Activated CD8-positive, alpha-beta T cell treated with anti-CD3 and anti-CD28 coated beads for 36 hours (primary cell): ENCODE measurements at regions not wholly inside any gene's neighbourhood (a gene's known extent, or its start where the extent isn't known, plus 50 kb on each side); places are given as distances from the start of the nearest gene placed in this dataset.

ENCODE experiments used
- ATAC-seq: fragments of 200-7000 bp; cut with Tn5 transposase; one replicate; pipeline ENCODE4 v1.10.0; 2021; ENCODE audit warnings: mild to moderate bottlenecking, moderate library complexity
- CTCF ChIA-PET: fragments of 350-600 bp; sonication (Branson Sonifier 250); formaldehyde crosslinking; loops from one replicate; lab custom pipeline; 2021; ENCODE audit warnings: antibody characterized with exemption; lab: Charles Lee
- POLR2A ChIA-PET: fragments of 350-600 bp; sonication (Branson Sonifier 250); formaldehyde crosslinking; loops from one replicate; lab custom pipeline; 2021; ENCODE audit warnings: antibody characterized with exemption; lab: Charles Lee
- DNase-seq: peaks from one replicate; pipeline ENCODE4 v3.0.0-alpha.2; 2020
- H3K27ac Mint-ChIP-seq: one replicate; pipeline ENCODE4 v1.8.0; 2021; ENCODE audit warnings: mild to moderate bottlenecking, mixed read lengths
- H3K27me3 Mint-ChIP-seq: one replicate; pipeline ENCODE4 v1.8.0; 2021; ENCODE audit warnings: mixed read lengths
- H3K36me3 Mint-ChIP-seq: one replicate; pipeline ENCODE4 v1.8.0; 2021; ENCODE audit warnings: low read depth, mixed read lengths
- H3K4me1 Mint-ChIP-seq: one replicate; pipeline ENCODE4 v1.8.0; 2021; ENCODE audit warnings: low read depth, mixed read lengths
- H3K4me3 Mint-ChIP-seq: one replicate; pipeline ENCODE4 v1.8.0; 2021; ENCODE audit warnings: mild to moderate bottlenecking, moderate library complexity, mixed read lengths
- H3K9me3 Mint-ChIP-seq: one replicate; pipeline ENCODE4 v1.8.0; 2021; ENCODE audit warnings: mixed read lengths
- intact Hi-C: fragments of 100-400 bp; cut with micrococcal nuclease; formaldehyde crosslinking; loops from one replicate; pipeline ENCODE4 v1.10.0; 2022
- TF ChIP-seq, protein P1 (sequence below): fragments of 200-600 bp; IDR thresholded peaks from one replicate; pipeline ENCODE4 v1.8.0; 2022; ENCODE audit warnings: antibody characterized with exemption, mild to moderate bottlenecking

DNA sequence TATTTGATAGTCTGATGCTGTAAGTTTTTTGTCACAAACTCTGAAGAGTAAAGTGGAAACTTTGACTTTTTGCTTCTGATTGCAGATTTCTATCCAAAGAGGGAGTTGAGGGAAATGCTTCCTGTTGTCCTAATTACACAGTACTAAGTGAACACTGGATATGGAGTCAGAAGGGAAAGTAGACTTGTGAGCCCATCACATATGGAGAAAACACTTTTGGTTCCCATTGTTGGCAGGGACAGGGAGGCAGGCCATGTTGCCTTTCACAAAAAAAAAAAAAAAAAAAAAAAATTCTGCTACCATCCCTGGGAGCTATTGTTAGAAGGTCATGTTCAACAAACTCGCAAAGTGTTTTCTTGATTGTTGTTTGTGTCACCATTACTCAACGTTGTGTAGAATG is 144.3 kb downstream of the RPIA start:
- intact Hi-C loops: no loop called here
- ChIA-PET CTCF (no interaction called here), POLR2A (no interaction called here)
- Mint-ChIP-seq H3K27ac (no peak overlapping the region), H3K27me3 (peaks cover 1% of the 10 kb centered on the region), H3K4me1 (peaks cover 4% of the 10 kb centered on the region), H3K9me3 (no peaks in the 10 kb centered on the region), H3K4me3 (no peak overlapping the region), H3K36me3 (no peaks in the 10 kb centered on the region)
- TF ChIP-seq, protein P1, sequence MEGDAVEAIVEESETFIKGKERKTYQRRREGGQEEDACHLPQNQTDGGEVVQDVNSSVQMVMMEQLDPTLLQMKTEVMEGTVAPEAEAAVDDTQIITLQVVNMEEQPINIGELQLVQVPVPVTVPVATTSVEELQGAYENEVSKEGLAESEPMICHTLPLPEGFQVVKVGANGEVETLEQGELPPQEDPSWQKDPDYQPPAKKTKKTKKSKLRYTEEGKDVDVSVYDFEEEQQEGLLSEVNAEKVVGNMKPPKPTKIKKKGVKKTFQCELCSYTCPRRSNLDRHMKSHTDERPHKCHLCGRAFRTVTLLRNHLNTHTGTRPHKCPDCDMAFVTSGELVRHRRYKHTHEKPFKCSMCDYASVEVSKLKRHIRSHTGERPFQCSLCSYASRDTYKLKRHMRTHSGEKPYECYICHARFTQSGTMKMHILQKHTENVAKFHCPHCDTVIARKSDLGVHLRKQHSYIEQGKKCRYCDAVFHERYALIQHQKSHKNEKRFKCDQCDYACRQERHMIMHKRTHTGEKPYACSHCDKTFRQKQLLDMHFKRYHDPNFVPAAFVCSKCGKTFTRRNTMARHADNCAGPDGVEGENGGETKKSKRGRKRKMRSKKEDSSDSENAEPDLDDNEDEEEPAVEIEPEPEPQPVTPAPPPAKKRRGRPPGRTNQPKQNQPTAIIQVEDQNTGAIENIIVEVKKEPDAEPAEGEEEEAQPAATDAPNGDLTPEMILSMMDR: no peak
- no peak for DNase-seq
- no peak for ATAC-seq

DNA sequence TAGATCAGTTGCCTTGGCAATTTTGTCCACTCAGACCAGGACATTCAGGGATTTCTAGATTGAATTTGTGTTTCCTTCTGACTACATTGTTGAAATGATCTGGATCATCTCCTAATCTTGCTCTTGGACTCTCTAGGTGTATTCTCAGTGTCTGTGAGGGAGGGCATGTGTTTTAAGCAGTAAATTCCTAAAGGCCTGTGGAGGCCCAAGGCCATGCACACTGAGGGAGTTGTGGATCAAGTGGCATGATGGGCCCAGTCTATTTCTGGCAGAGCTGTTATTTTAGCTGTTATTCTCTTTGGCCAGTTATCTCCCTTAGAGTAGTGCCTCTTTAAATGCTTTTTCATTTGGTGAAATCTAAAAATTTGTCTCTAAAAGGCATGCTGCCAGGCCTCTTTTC is 144.9 kb downstream of the RPIA start:
- peaks cover 4% of the 10 kb centered on the region for H3K4me1 Mint-ChIP-seq
- TF ChIP-seq, protein P1: no peak
- no peak overlapping the region for H3K4me3 Mint-ChIP-seq
- intact Hi-C loops: no loop called here
- no peak overlapping the region for H3K27ac Mint-ChIP-seq
- ChIA-PET CTCF (no interaction called here), POLR2A (no interaction called here)
- no peak for DNase-seq
- ATAC-seq: no peak
- H3K36me3 Mint-ChIP-seq: no peaks in the 10 kb centered on the region
- H3K9me3 Mint-ChIP-seq: no peaks in the 10 kb centered on the region
- peaks cover 1% of the 10 kb centered on the region for H3K27me3 Mint-ChIP-seq

DNA sequence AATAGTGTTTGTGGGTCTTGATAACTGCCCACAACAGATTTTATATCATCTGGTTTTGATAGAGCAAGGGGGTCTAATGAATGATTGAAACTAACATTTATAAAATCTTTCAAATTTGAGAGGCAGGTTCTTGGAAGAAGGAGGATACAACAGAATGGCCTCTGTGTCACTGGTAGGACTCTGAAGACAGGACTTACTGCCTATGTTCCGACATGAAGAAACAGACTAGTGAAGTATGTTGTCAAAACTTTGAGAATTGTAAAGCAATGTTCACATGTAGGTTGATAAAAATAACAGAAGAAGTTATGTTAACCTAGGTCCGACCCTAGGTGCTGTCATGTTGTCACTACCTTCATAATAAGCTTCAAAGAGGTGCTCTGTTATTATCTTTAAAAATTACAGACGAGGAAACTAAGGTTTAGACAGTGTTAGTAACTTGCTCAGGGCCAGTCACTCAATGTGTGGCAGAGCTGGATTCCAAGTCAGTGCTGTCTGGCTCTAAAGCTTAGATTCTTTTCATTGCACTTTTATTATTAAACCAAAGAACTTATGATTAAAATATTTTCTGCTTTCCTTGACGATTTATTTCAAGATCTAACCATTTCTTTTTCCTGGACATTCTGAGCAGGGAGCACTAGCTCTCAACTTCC is 146.2 kb downstream of the RPIA start:
- intact Hi-C loops: no loop called here
- POLR2A ChIA-PET: no interaction called here

DNA sequence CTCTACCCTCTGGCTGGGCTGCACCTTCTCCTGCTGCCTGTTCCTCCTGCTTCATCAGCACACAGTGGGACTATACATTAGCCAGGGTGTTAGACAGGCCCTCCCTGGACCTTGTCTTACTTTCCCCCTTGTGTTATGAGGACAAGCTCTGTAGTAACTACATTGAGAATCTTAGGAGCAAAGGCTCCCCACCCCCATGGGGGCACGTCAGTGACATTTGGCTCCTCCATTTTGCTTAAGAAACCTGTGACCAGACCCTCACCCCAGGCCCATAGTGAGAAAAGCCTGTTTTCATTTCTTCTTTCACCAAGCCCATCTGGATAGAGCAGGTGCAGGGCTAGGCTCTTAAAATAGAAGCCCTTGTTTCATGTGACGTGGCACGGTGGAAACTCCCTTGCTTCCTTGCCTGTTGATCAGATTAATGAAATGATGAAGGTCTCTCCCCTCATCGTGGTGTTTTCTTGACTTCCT is 146.7 kb downstream of the RPIA start:
- TF ChIP-seq, protein P1: no peak
- H3K27ac Mint-ChIP-seq: no peak overlapping the region
- no peaks in the 10 kb centered on the region for H3K9me3 Mint-ChIP-seq
- ChIA-PET CTCF (interaction anchor here (1.6 kb wide), 1 partner anchor 42 kb away, joined by 6 read pairs; no protein-coding TSS in a partner anchor), POLR2A (no interaction called here)
- peaks cover 1% of the 10 kb centered on the region for H3K27me3 Mint-ChIP-seq
- intact Hi-C loops: no loop called here
- no peak overlapping the region for H3K4me3 Mint-ChIP-seq
- ATAC-seq (peak; percentile 27), DNase-seq (peak; percentile 45)
- H3K36me3 Mint-ChIP-seq: no peaks in the 10 kb centered on the region
- H3K4me1 Mint-ChIP-seq: peaks cover 4% of the 10 kb centered on the region

More for the DNA sequence above, 146.2 kb downstream of the RPIA start:
- Mint-ChIP-seq H3K4me3 (no peak overlapping the region), H3K9me3 (no peaks in the 10 kb centered on the region), H3K4me1 (peaks cover 4% of the 10 kb centered on the region), H3K36me3 (no peaks in the 10 kb centered on the region), H3K27ac (no peak overlapping the region), H3K27me3 (peaks cover 1% of the 10 kb centered on the region)
- no peak for ATAC-seq
- CTCF ChIA-PET: interaction anchor here (1.6 kb wide), 1 partner anchor 43 kb away, joined by 6 read pairs; no protein-coding TSS in a partner anchor
- no peak for DNase-seq
- TF ChIP-seq, protein P1: no peak

DNA sequence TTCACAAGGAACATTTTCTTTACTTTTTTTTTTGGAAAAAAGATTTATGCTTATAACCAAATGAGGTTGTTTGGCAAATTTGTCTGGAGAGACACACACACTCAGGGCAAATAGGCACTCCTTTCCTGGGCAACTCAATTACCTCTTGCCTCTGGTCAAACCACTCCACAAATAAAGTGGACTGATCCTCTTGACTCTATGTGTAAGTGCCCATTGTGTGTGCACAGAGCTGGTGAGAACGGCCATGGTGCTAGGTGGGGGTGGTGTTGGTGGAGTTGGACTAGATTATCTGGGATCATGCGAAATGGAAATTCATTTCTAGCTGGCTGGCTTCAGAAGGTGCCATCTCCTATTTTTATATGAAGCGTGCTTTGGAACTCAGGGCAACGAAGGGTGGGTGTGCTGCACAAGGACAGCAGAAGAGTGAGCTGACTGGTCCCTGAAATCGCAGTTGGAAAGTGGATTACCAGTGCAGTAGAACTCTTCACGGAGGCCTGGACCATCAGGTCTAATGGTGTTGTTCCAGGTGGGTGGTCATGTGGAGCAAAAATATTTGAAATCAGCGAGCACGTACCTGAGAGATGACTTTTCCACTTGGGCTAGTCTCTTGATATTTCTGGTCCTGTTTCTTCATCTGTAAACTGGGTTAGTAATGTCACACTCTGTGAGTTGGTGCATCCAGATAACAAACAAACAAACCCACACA is 149.9 kb downstream of the RPIA start:
- intact Hi-C loops: no loop called here
- ATAC-seq (no peak), DNase-seq (no peak)
- H3K4me3 Mint-ChIP-seq: no peak overlapping the region
- H3K27ac Mint-ChIP-seq: no peak overlapping the region
- POLR2A ChIA-PET: no interaction called here
- CTCF ChIA-PET: interaction anchor here (1.2 to 2.4 kb wide), 2 partner anchors 9 to 33 kb away, joined by 3 to 10 read pairs; no protein-coding TSS in a partner anchor
- no peaks in the 10 kb centered on the region for H3K9me3 Mint-ChIP-seq
- H3K4me1 Mint-ChIP-seq: peaks cover 4% of the 10 kb centered on the region
- TF ChIP-seq, protein P1: no peak
- peaks cover under 1% of the 10 kb centered on the region for H3K27me3 Mint-ChIP-seq
- no peaks in the 10 kb centered on the region for H3K36me3 Mint-ChIP-seq
